MM.1S (cell line): ENCODE measurements at regions not wholly inside any gene's neighbourhood (a gene's known extent, or its start where the extent isn't known, plus 50 kb on each side); places are given as distances from the start of the nearest gene placed in this dataset.

Experiments
- DNase-seq: peaks from one replicate; pipeline ENCODE4 v3.0.0-alpha.2; 2015
- H2AFZ ChIP-seq: fragments of 300-600 bp; sonication (generic); 2 replicates; pipeline ENCODE4 v1.6.0; 2016; ENCODE audit warnings: antibody characterized with exemption, low read length
- H3F3A ChIP-seq: fragments of 300-600 bp; sonication (generic); 2 replicates; pipeline ENCODE4 v1.6.1; 2016; ENCODE audit warnings: mild to moderate bottlenecking, antibody characterized with exemption, low read length, moderate library complexity, mixed read lengths; ENCODE audit not compliant: insufficient read depth
- H3K27ac ChIP-seq: fragments of 300-600 bp; sonication (generic); 2 replicates; pipeline ENCODE4 v1.5.1; 2016; ENCODE audit warnings: mild to moderate bottlenecking, low read length
- H3K27me3 ChIP-seq: fragments of 300-600 bp; sonication (generic); replicated peaks from 2 replicates; pipeline ENCODE4 v1.6.0; 2016; ENCODE audit warnings: low read length; ENCODE audit not compliant: insufficient read depth
- H3K36me3 ChIP-seq: fragments of 300-600 bp; sonication (generic); replicated peaks from 2 replicates; pipeline ENCODE4 v1.6.1; 2016; ENCODE audit warnings: mild to moderate bottlenecking, low read length, mixed read lengths; ENCODE audit not compliant: insufficient read depth
- H3K4me1 ChIP-seq: fragments of 300-600 bp; sonication (generic); 2 replicates; pipeline ENCODE4 v1.6.1; 2016; ENCODE audit warnings: low read length, mixed read lengths
- H3K4me2 ChIP-seq: fragments of 300-600 bp; sonication (generic); 2 replicates; pipeline ENCODE4 v1.6.0; 2016; ENCODE audit warnings: low read depth, low read length
- H3K4me3 ChIP-seq: fragments of 300-600 bp; sonication (generic); 2 replicates; pipeline ENCODE4 v1.5.1; 2016; ENCODE audit warnings: low read length, mixed read lengths
- H3K79me2 ChIP-seq: fragments of 300-600 bp; sonication (generic); 2 replicates; pipeline ENCODE4 v1.6.1; 2016; ENCODE audit warnings: mixed run types, low read length, mixed read lengths
- H3K9ac ChIP-seq: fragments of 300-600 bp; sonication (generic); 2 replicates; pipeline ENCODE4 v1.6.1; 2016; ENCODE audit warnings: low read length, mixed read lengths
- H3K9me2 ChIP-seq: fragments of 300-600 bp; sonication (generic); replicated peaks from 2 replicates; pipeline ENCODE4 v1.6.1; 2016; ENCODE audit warnings: mild to moderate bottlenecking, low read length, mixed read lengths; ENCODE audit not compliant: insufficient read depth
- H3K9me3 ChIP-seq: fragments of 300-600 bp; sonication (generic); replicated peaks from 2 replicates; pipeline ENCODE4 v1.6.1; 2016; ENCODE audit warnings: mild to moderate bottlenecking, low read length, mixed read lengths; ENCODE audit not compliant: insufficient read depth
- H4K20me1 ChIP-seq: fragments of 300-600 bp; sonication (generic); 2 replicates; pipeline ENCODE4 v1.6.1; 2016; ENCODE audit warnings: mild to moderate bottlenecking, low read length, moderate library complexity, mixed read lengths; ENCODE audit not compliant: insufficient read depth
- CTCF ChIP-seq: fragments of 300-600 bp; sonication (generic); IDR thresholded peaks from 2 replicates; pipeline ENCODE4 v1.5.1; 2016; ENCODE audit warnings: antibody characterized with exemption, low read length, mixed read lengths
- EZH2 ChIP-seq: fragments of 300-600 bp; sonication (generic); optimal IDR thresholded peaks from 2 replicates; pipeline ENCODE3; 2017; ENCODE audit warnings: low read depth, mild to moderate bottlenecking, antibody characterized with exemption, low read length, mixed read lengths
- EZH2phosphoT487 ChIP-seq: fragments of 300-600 bp; sonication (generic); IDR thresholded peaks from 2 replicates; pipeline ENCODE4 v1.6.1; 2018; ENCODE audit warnings: antibody characterized with exemption, low read length

- H3K4me2 ChIP-seq = no peak overlapping the region
- H3K4me3 ChIP-seq = no peak overlapping the region
- no peak overlapping the region for H2AFZ ChIP-seq
- no peaks in the 10 kb centered on the region for H3K9me3 ChIP-seq
- H3K36me3 ChIP-seq = no peaks in the 10 kb centered on the region
- no peaks in the 10 kb centered on the region for H3K79me2 ChIP-seq
- DNase-seq = no peak
- no peak overlapping the region for H3K27ac ChIP-seq
- no peaks in the 10 kb centered on the region for H3K9me2 ChIP-seq
- no peaks in the 10 kb centered on the region for H3K4me1 ChIP-seq
- H3F3A ChIP-seq = no peaks in the 10 kb centered on the region
- no peaks in the 10 kb centered on the region for H3K27me3 ChIP-seq
- no peak overlapping the region for H3K9ac ChIP-seq
- no peak for TF ChIP-seq CTCF
- TF ChIP-seq EZH2 = no peak
- no peak for TF ChIP-seq EZH2phosphoT487
- H4K20me1 ChIP-seq = no peaks in the 10 kb centered on the region
Observed at GRCh38 chr3:106249981-106250380, 381.2 kb upstream of the CBLB start.

- Histone ChIP-seq H2AFZ (no peak overlapping the region), H3K36me3 (no peaks in the 10 kb centered on the region), H3K9me2 (no peaks in the 10 kb centered on the region), H3K4me3 (no peak overlapping the region), H3K4me2 (no peak overlapping the region), H3K9me3 (no peaks in the 10 kb centered on the region), H3K9ac (no peak overlapping the region), H3K4me1 (no peaks in the 10 kb centered on the region), H3K79me2 (no peaks in the 10 kb centered on the region), H4K20me1 (no peaks in the 10 kb centered on the region), H3F3A (no peaks in the 10 kb centered on the region), H3K27ac (no peak overlapping the region), H3K27me3 (no peaks in the 10 kb centered on the region)
- no peak for DNase-seq
- no peak for TF ChIP-seq CTCF
- no peak for TF ChIP-seq EZH2phosphoT487
- no peak for TF ChIP-seq EZH2
Observed at GRCh38 chr3:106251160-106251892, 382.5 kb upstream of the CBLB start.

GRCh38 chr3:106255870-106256248 lies 387.0 kb upstream of the CBLB start:
- Histone ChIP-seq H3K9me2 (no peaks in the 10 kb centered on the region), H3K4me3 (no peak overlapping the region), H3K9me3 (no peaks in the 10 kb centered on the region), H3K79me2 (no peaks in the 10 kb centered on the region), H3K27me3 (no peaks in the 10 kb centered on the region), H3K4me2 (no peak overlapping the region), H3K27ac (no peak overlapping the region), H3K9ac (no peak overlapping the region), H4K20me1 (no peaks in the 10 kb centered on the region), H2AFZ (no peak overlapping the region), H3K36me3 (no peaks in the 10 kb centered on the region), H3F3A (no peaks in the 10 kb centered on the region), H3K4me1 (no peaks in the 10 kb centered on the region)
- no peak for TF ChIP-seq CTCF
- TF ChIP-seq EZH2 = no peak
- no peak for TF ChIP-seq EZH2phosphoT487
- DNase-seq = no peak
